ENCODE measurements at regions not wholly inside any gene's neighbourhood (a gene's known extent, or its start where the extent isn't known, plus 50 kb on each side); places are given as distances from the start of the nearest gene placed in this dataset.
"Not testable (repeated sequence)": the region's sequence is repeated elsewhere in the genome, so short reads cannot be mapped to it uniquely, and the experiment has no call there.

GRCh38 chr9:109986521-109986991 is 206.6 kb downstream of the PALM2AKAP2 start:
- no peak for DNase-seq

GRCh38 chr9:109989296-109989695 is 209.3 kb downstream of the PALM2AKAP2 start:
- DNase-seq: no peak

GRCh38 chr9:109990541-109990940 is 210.5 kb downstream of the PALM2AKAP2 start:
- no peak for DNase-seq

GRCh38 chr9:109992293-109992692 is 212.3 kb downstream of the PALM2AKAP2 start:
- DNase-seq: no peak

GRCh38 chr9:109993250-109993978 is 213.4 kb downstream of the PALM2AKAP2 start:
- DNase-seq: no peak

- no peak for DNase-seq
These were observed 213.8 kb downstream of the C9orf152 start for GRCh38 chr9:109994141-109994540.

- no peak for DNase-seq
These were observed 210.9 kb downstream of the C9orf152 start for GRCh38 chr9:109996936-109997580.

- DNase-seq: no peak
These were observed 210.3 kb downstream of the C9orf152 start for GRCh38 chr9:109997682-109998081.

GRCh38 chr9:110005521-110005920 is 202.4 kb downstream of the C9orf152 start:
- DNase-seq: not testable (repeated sequence)

GRCh38 chr9:110006657-110007056 is 201.3 kb downstream of the C9orf152 start:
- DNase-seq: no peak

- DNase-seq: no peak
These were observed 200.3 kb downstream of the C9orf152 start for GRCh38 chr9:110007477-110008270.

- DNase-seq: no peak
These were observed 199.3 kb downstream of the C9orf152 start for GRCh38 chr9:110008663-110009062.

- DNase-seq: no peak
These were observed 196.2 kb downstream of the C9orf152 start for GRCh38 chr9:110011628-110012320.

- DNase-seq: no peak
These were observed 194.9 kb downstream of the C9orf152 start for GRCh38 chr9:110013064-110013463.

GRCh38 chr9:110015759-110016158 is 192.2 kb downstream of the C9orf152 start:
- no peak for DNase-seq

- DNase-seq: no peak
These were observed 191.6 kb downstream of the C9orf152 start for GRCh38 chr9:110016340-110016739.

- not testable (repeated sequence) for DNase-seq
These were observed 187.7 kb downstream of the C9orf152 start for GRCh38 chr9:110020216-110020615.

GRCh38 chr9:110021891-110022290 is 186.1 kb downstream of the C9orf152 start:
- no peak for DNase-seq

- not testable (repeated sequence) for DNase-seq
These were observed 184.7 kb downstream of the C9orf152 start for GRCh38 chr9:110023221-110023620.

GRCh38 chr9:110025551-110026170 is 182.3 kb downstream of the C9orf152 start:
- DNase-seq: no peak

GRCh38 chr9:110027671-110028081 is 180.3 kb downstream of the C9orf152 start:
- DNase-seq: no peak

GRCh38 chr9:110028271-110028670 is 179.7 kb downstream of the C9orf152 start:
- DNase-seq: no peak
